ENCODE measurements at regions not wholly inside any gene's neighbourhood (a gene's known extent, or its start where the extent isn't known, plus 50 kb on each side); places are given as distances from the start of the nearest gene placed in this dataset.
"Not testable (repeated sequence)": the region's sequence is repeated elsewhere in the genome, so short reads cannot be mapped to it uniquely, and the experiment has no call there.

GRCh38 chr6:2597457-2597856 is 153.3 kb downstream of the MYLK4 start:
- TF ChIP-seq RFX5 (IDR thresholded peaks at IDR 0.05; ENCODE audit: low read depth, low read length); ZNF280D (CRISPR knock-in tag; IDR thresholded peaks at IDR 0.05): not testable (repeated sequence)
